ENCODE measurements at regions not wholly inside any gene's neighbourhood (a gene's known extent, or its start where the extent isn't known, plus 50 kb on each side); places are given as distances from the start of the nearest gene placed in this dataset.

DNA sequence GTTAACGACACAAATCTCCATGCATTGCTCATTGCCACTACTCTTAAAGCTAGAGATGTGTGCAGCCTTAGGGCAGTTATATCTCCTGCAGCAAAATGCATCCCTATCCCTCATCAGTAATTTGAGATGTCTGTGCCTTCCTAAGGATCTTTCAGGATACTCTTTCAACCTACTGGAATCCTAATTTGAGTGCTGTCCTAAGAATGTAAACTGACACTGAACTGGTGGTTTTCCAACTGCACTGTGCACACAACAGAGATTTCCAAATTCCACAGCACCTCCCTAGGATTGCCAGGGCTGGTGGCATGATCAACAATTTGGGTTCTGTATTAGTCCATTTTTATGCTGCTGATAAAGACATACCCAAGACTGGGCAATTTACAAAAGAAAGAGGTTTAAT is 193.9 kb downstream of the LTN1 start:
- no peaks in the 10 kb centered on the region for H3K4me1 ChIP-seq
- H3K36me3 ChIP-seq, result no peaks in the 10 kb centered on the region
- H3K9me3 ChIP-seq, result no peaks in the 10 kb centered on the region
- no peak overlapping the region for H3K4me3 ChIP-seq
- no peaks in the 10 kb centered on the region for H3K27me3 ChIP-seq
- WGBS, 2 donors, result 64% methylated on average over 1 of the region's 1 CpG; no CpG with 5 or more reads in 1 of the 2 donors
- peak overlapping the region in 1 of 4 donors; percentile 26 for H3K27ac ChIP-seq
- TF ChIP-seq, protein P1, sequence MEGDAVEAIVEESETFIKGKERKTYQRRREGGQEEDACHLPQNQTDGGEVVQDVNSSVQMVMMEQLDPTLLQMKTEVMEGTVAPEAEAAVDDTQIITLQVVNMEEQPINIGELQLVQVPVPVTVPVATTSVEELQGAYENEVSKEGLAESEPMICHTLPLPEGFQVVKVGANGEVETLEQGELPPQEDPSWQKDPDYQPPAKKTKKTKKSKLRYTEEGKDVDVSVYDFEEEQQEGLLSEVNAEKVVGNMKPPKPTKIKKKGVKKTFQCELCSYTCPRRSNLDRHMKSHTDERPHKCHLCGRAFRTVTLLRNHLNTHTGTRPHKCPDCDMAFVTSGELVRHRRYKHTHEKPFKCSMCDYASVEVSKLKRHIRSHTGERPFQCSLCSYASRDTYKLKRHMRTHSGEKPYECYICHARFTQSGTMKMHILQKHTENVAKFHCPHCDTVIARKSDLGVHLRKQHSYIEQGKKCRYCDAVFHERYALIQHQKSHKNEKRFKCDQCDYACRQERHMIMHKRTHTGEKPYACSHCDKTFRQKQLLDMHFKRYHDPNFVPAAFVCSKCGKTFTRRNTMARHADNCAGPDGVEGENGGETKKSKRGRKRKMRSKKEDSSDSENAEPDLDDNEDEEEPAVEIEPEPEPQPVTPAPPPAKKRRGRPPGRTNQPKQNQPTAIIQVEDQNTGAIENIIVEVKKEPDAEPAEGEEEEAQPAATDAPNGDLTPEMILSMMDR (IDR thresholded peaks at IDR 0.05), result no peak
- intact Hi-C loops (cut with DNase I), result no loop called here
- no peak for DNase-seq

DNA sequence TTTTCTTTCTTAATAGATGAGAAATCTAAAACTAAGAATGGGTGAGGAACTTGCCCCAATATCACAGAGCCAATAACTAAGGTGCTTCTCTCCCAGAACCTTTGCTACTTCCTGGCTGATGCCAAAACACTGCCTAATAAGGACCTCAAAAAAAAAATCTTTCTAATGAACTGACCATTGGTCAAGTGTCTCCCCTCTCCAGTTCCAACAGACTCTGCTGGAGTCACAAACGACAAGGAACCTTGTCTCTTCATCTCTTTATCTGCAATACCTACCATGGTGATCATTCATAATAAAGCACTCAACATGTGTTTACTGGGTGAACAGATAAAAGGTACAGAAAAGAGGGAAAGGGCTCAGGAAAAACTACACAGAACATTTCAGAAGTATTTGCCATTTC is 197.4 kb downstream of the LTN1 start:
- intact Hi-C loops (cut with DNase I), result no loop called here
- DNase-seq, result no peak
- Histone ChIP-seq H3K4me3 (no peak overlapping the region), H3K27ac (no peak overlapping the region), H3K9me3 (no peaks in the 10 kb centered on the region), H3K36me3 (no peaks in the 10 kb centered on the region), H3K4me1 (no peaks in the 10 kb centered on the region), H3K27me3 (no peaks in the 10 kb centered on the region)
- 30 to 89% methylated on average over 1 of the region's 1 CpG for WGBS, 2 donors
- TF ChIP-seq POLR2A (IDR thresholded peaks at IDR 0.05), result no peak

DNA sequence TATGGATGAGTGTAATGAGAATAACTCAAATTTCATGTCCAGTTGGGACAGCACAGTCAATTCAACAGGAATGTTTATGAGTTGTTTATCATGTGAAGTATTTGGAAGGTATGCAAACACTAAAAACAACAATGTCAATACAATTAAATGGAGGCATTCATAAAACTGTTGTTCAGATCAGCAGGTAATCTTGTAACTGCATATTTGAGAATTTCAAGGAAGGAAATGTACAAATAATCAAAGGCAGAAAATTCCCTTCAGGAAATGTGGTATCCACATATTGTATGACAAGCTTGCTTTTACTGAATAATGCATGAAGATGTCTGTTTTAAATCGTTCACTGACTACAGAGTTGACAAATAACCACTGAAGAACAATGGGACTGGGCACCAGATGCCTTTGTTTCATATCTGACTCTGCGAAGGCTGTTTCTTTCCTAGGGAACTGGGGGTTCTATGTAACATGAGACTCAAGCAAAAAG is 198.3 kb downstream of the LTN1 start:
- intact Hi-C loops (cut with DNase I), result no loop called here
- Histone ChIP-seq H3K4me3 (no peak overlapping the region), H3K36me3 (no peaks in the 10 kb centered on the region), H3K27me3 (no peaks in the 10 kb centered on the region), H3K4me1 (no peaks in the 10 kb centered on the region), H3K27ac (no peak overlapping the region), H3K9me3 (no peaks in the 10 kb centered on the region)
- 42 to 50% methylated on average over 2 of the region's 2 CpGs for WGBS, 2 donors
- DNase-seq, result no peak
- no peak for TF ChIP-seq POLR2A (IDR thresholded peaks at IDR 0.05)
- TF ChIP-seq, protein P1 (IDR thresholded peaks at IDR 0.05), result no peak

DNA sequence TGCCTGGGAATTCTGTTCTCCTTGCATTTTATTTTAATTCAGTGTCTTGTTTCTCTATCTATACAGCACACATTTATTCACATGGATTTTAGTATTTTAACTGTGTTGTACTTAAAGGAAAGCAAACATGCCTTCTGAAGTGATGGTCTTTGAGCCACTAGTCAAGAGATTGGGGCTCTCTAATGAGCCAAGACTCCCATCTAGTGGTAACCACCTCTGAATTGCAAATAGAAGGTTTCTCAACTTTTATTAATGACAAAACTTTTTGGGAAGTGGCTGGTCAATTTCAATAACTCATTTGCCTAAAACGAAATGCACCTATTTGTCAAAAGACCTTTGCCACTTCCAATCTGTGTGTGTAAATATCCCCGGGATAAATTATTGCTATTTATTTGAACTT is 199.6 kb downstream of the LTN1 start:
- no peaks in the 10 kb centered on the region for H3K27me3 ChIP-seq
- 12 to 13% methylated on average over 2 of the region's 2 CpGs for WGBS, 2 donors
- H3K9me3 ChIP-seq, result no peaks in the 10 kb centered on the region
- H3K4me3 ChIP-seq, result no peak overlapping the region
- intact Hi-C loops (cut with DNase I), result no loop called here
- no peak for TF ChIP-seq POLR2A (IDR thresholded peaks at IDR 0.05)
- TF ChIP-seq, protein P1 (IDR thresholded peaks at IDR 0.05), result peak in 2 of 6 experiments; percentile 18 to 24
- H3K4me1 ChIP-seq, result no peaks in the 10 kb centered on the region
- no peak for DNase-seq
- H3K36me3 ChIP-seq, result no peaks in the 10 kb centered on the region
- H3K27ac ChIP-seq, result no peak overlapping the region

DNA sequence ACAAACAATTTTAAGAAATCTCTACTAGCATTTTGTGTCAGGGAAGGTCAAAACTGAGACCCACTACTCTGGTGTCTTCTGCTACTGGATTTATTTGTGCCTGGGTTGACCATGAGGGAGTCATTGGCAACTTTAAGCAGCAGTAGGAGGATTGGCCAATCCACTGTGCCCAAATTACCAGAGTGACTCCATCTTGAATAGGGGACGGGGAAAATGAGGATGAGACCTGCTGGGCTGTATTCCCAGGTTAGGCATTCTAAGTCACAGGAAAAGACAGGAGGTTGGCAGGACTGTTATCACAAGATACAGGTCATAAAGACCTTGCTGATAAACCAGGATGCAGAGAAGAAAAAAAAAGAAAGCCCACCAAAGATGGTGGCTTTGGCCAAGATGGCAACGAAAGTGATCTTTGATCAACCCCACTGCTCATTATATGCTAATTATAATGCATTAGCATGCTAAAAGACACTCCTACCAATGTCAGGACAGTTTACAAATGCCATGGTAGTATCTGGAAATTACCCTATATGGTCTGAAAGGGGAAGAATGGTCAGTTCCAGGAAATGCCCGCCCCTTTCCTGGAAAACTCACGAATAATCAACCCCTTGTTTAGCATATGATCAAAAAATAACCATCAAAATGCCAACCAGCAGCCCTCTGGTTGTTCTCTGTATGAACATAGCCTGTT is 200.9 kb downstream of the LTN1 start:
- Histone ChIP-seq H3K4me1 (no peaks in the 10 kb centered on the region), H3K27me3 (no peaks in the 10 kb centered on the region), H3K9me3 (no peaks in the 10 kb centered on the region), H3K36me3 (no peaks in the 10 kb centered on the region), H3K4me3 (no peak overlapping the region), H3K27ac (no peak overlapping the region)
- no peak for TF ChIP-seq POLR2A (IDR thresholded peaks at IDR 0.05)
- TF ChIP-seq, protein P1 (IDR thresholded peaks at IDR 0.05), result no peak
- no peak for DNase-seq
- intact Hi-C loops (cut with DNase I), result no loop called here
- 62 to 66% methylated on average over 4 of the region's 4 CpGs for WGBS, 2 donors

DNA sequence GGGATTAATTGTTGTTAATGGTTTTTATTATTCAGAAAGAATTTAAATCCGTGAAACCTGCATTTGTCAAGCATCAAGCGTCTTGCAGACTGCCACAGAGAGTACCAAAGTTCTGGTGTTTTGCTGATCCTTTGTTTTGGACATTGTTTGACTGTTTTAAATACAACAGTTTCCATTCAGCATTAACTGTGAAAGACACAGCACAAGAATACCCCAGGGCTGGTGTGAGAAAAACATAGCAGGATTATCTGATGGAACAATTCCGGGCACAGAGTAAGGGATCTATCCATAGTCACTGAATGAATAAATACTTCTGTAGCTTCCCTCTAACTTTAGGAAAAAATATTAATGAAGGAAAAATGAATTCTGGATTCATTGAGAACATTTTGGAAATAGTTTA is 202.3 kb downstream of the LTN1 start:
- no peak overlapping the region for H3K4me3 ChIP-seq
- H3K27me3 ChIP-seq, result no peaks in the 10 kb centered on the region
- H3K4me1 ChIP-seq, result no peaks in the 10 kb centered on the region
- intact Hi-C loops (cut with DNase I), result no loop called here
- 51 to 81% methylated on average over 3 of the region's 3 CpGs for WGBS, 2 donors
- no peak for TF ChIP-seq POLR2A (IDR thresholded peaks at IDR 0.05)
- TF ChIP-seq, protein P1 (IDR thresholded peaks at IDR 0.05), result no peak
- DNase-seq, result no peak
- no peaks in the 10 kb centered on the region for H3K36me3 ChIP-seq
- no peaks in the 10 kb centered on the region for H3K9me3 ChIP-seq
- H3K27ac ChIP-seq, result no peak overlapping the region
